ENCODE measurements at regions not wholly inside any gene's neighbourhood (a gene's known extent, or its start where the extent isn't known, plus 50 kb on each side); places are given as distances from the start of the nearest gene placed in this dataset.

GRCh38 chr2:126409850-126410249, 246.1 kb upstream of the GYPC start:
- peaks cover 3% of the 10 kb centered on the region for H3K9me3 Mint-ChIP-seq
- H3K27ac Mint-ChIP-seq: no peak overlapping the region
- no peak overlapping the region for H3K4me3 Mint-ChIP-seq
- H3K4me1 Mint-ChIP-seq: no peaks in the 10 kb centered on the region
- ATAC-seq: no peak
- no peaks in the 10 kb centered on the region for H3K27me3 Mint-ChIP-seq
- H3K36me3 Mint-ChIP-seq: no peaks in the 10 kb centered on the region

- ATAC-seq: no peak
- no peaks in the 10 kb centered on the region for H3K36me3 Mint-ChIP-seq
- no peaks in the 10 kb centered on the region for H3K4me1 Mint-ChIP-seq
- H3K27ac Mint-ChIP-seq: no peak overlapping the region
- H3K9me3 Mint-ChIP-seq: peaks cover 3% of the 10 kb centered on the region
- H3K27me3 Mint-ChIP-seq: no peaks in the 10 kb centered on the region
- H3K4me3 Mint-ChIP-seq: no peak overlapping the region
Observed at GRCh38 chr2:126413079-126413478, 242.9 kb upstream of the GYPC start.

GRCh38 chr2:126419403-126419802, 236.6 kb upstream of the GYPC start:
- no peak overlapping the region for H3K4me3 Mint-ChIP-seq
- H3K27me3 Mint-ChIP-seq: no peaks in the 10 kb centered on the region
- no peak overlapping the region for H3K27ac Mint-ChIP-seq
- ATAC-seq: no peak
- peaks cover 10% of the 10 kb centered on the region for H3K9me3 Mint-ChIP-seq
- H3K36me3 Mint-ChIP-seq: no peaks in the 10 kb centered on the region
- no peaks in the 10 kb centered on the region for H3K4me1 Mint-ChIP-seq

- Mint-ChIP-seq H3K4me3 (no peak overlapping the region), H3K27me3 (no peaks in the 10 kb centered on the region), H3K36me3 (no peaks in the 10 kb centered on the region), H3K9me3 (no peaks in the 10 kb centered on the region), H3K4me1 (no peaks in the 10 kb centered on the region), H3K27ac (no peak overlapping the region)
- ATAC-seq: no peak
Observed at GRCh38 chr2:126425943-126426342, 230.0 kb upstream of the GYPC start.

GRCh38 chr2:126429103-126429502, 226.9 kb upstream of the GYPC start:
- H3K4me3 Mint-ChIP-seq: no peak overlapping the region
- no peaks in the 10 kb centered on the region for H3K4me1 Mint-ChIP-seq
- H3K27me3 Mint-ChIP-seq: no peaks in the 10 kb centered on the region
- H3K36me3 Mint-ChIP-seq: no peaks in the 10 kb centered on the region
- no peaks in the 10 kb centered on the region for H3K9me3 Mint-ChIP-seq
- no peak for ATAC-seq
- no peak overlapping the region for H3K27ac Mint-ChIP-seq

GRCh38 chr2:126431136-126431535, 224.8 kb upstream of the GYPC start:
- H3K27me3 Mint-ChIP-seq: no peaks in the 10 kb centered on the region
- no peaks in the 10 kb centered on the region for H3K36me3 Mint-ChIP-seq
- no peak overlapping the region for H3K4me3 Mint-ChIP-seq
- no peak for ATAC-seq
- no peaks in the 10 kb centered on the region for H3K9me3 Mint-ChIP-seq
- H3K27ac Mint-ChIP-seq: no peak overlapping the region
- H3K4me1 Mint-ChIP-seq: no peaks in the 10 kb centered on the region

- no peak for ATAC-seq
- Mint-ChIP-seq H3K36me3 (no peaks in the 10 kb centered on the region), H3K27me3 (no peaks in the 10 kb centered on the region), H3K4me1 (no peaks in the 10 kb centered on the region), H3K9me3 (no peaks in the 10 kb centered on the region), H3K4me3 (no peak overlapping the region), H3K27ac (no peak overlapping the region)
Observed at GRCh38 chr2:126436411-126436810, 219.5 kb upstream of the GYPC start.

GRCh38 chr2:126437016-126437415, 218.9 kb upstream of the GYPC start:
- H3K36me3 Mint-ChIP-seq: no peaks in the 10 kb centered on the region
- H3K27ac Mint-ChIP-seq: no peak overlapping the region
- H3K4me3 Mint-ChIP-seq: no peak overlapping the region
- H3K9me3 Mint-ChIP-seq: no peaks in the 10 kb centered on the region
- no peaks in the 10 kb centered on the region for H3K4me1 Mint-ChIP-seq
- no peaks in the 10 kb centered on the region for H3K27me3 Mint-ChIP-seq
- ATAC-seq: no peak

- ATAC-seq: no peak
- no peak overlapping the region for H3K27ac Mint-ChIP-seq
- H3K27me3 Mint-ChIP-seq: peaks cover 5% of the 10 kb centered on the region
- H3K4me3 Mint-ChIP-seq: no peak overlapping the region
- peaks cover 4% of the 10 kb centered on the region for H3K4me1 Mint-ChIP-seq
- no peaks in the 10 kb centered on the region for H3K36me3 Mint-ChIP-seq
- H3K9me3 Mint-ChIP-seq: no peaks in the 10 kb centered on the region
Observed at GRCh38 chr2:126444512-126444911, 211.4 kb upstream of the GYPC start.

- peaks cover 4% of the 10 kb centered on the region for H3K4me1 Mint-ChIP-seq
- no peak for ATAC-seq
- no peaks in the 10 kb centered on the region for H3K36me3 Mint-ChIP-seq
- H3K27ac Mint-ChIP-seq: no peak overlapping the region
- no peak overlapping the region for H3K4me3 Mint-ChIP-seq
- peaks cover 3% of the 10 kb centered on the region for H3K9me3 Mint-ChIP-seq
- peaks cover 5% of the 10 kb centered on the region for H3K27me3 Mint-ChIP-seq
Observed at GRCh38 chr2:126446106-126446695, 209.8 kb upstream of the GYPC start.

- Mint-ChIP-seq H3K27me3 (peaks cover 5% of the 10 kb centered on the region), H3K4me1 (peaks cover 4% of the 10 kb centered on the region), H3K4me3 (no peak overlapping the region), H3K9me3 (peaks cover 3% of the 10 kb centered on the region), H3K27ac (no peak overlapping the region), H3K36me3 (no peaks in the 10 kb centered on the region)
- ATAC-seq: no peak
Observed at GRCh38 chr2:126448611-126449010, 207.3 kb upstream of the GYPC start.

GRCh38 chr2:126449677-126450076, 206.3 kb upstream of the GYPC start:
- H3K27me3 Mint-ChIP-seq: no peaks in the 10 kb centered on the region
- peaks cover 5% of the 10 kb centered on the region for H3K9me3 Mint-ChIP-seq
- no peak overlapping the region for H3K27ac Mint-ChIP-seq
- H3K4me1 Mint-ChIP-seq: peaks cover 4% of the 10 kb centered on the region
- peak; percentile 76 for ATAC-seq
- H3K4me3 Mint-ChIP-seq: no peak overlapping the region
- H3K36me3 Mint-ChIP-seq: no peaks in the 10 kb centered on the region

GRCh38 chr2:126463892-126464674, 191.9 kb upstream of the GYPC start:
- H3K9me3 Mint-ChIP-seq: peaks cover 2% of the 10 kb centered on the region
- no peak for ATAC-seq
- H3K27ac Mint-ChIP-seq: no peak overlapping the region
- peaks cover 12% of the 10 kb centered on the region for H3K4me1 Mint-ChIP-seq
- no peak overlapping the region for H3K4me3 Mint-ChIP-seq
- peaks cover under 1% of the 10 kb centered on the region for H3K27me3 Mint-ChIP-seq
- H3K36me3 Mint-ChIP-seq: no peaks in the 10 kb centered on the region

- peak; percentile 67 for ATAC-seq
- Mint-ChIP-seq H3K27ac (no peak overlapping the region), H3K9me3 (no peaks in the 10 kb centered on the region), H3K27me3 (peaks cover 9% of the 10 kb centered on the region), H3K4me3 (no peak overlapping the region), H3K4me1 (peaks cover 12% of the 10 kb centered on the region), H3K36me3 (no peaks in the 10 kb centered on the region)
Observed at GRCh38 chr2:126467367-126468054, 188.4 kb upstream of the GYPC start.

GRCh38 chr2:126475031-126475430, 180.9 kb upstream of the GYPC start:
- ATAC-seq: no peak
- Mint-ChIP-seq H3K9me3 (no peaks in the 10 kb centered on the region), H3K27ac (no peak overlapping the region), H3K4me1 (no peaks in the 10 kb centered on the region), H3K27me3 (peaks cover 9% of the 10 kb centered on the region), H3K4me3 (no peak overlapping the region), H3K36me3 (no peaks in the 10 kb centered on the region)

GRCh38 chr2:126476691-126477090, 179.3 kb upstream of the GYPC start:
- H3K27me3 Mint-ChIP-seq: peaks cover 7% of the 10 kb centered on the region
- no peak for ATAC-seq
- H3K27ac Mint-ChIP-seq: no peak overlapping the region
- H3K36me3 Mint-ChIP-seq: no peaks in the 10 kb centered on the region
- H3K9me3 Mint-ChIP-seq: no peaks in the 10 kb centered on the region
- H3K4me1 Mint-ChIP-seq: no peaks in the 10 kb centered on the region
- H3K4me3 Mint-ChIP-seq: no peak overlapping the region
